Upper lobe of left lung (tissue), 4 donors: ENCODE measurements at regions not wholly inside any gene's neighbourhood (a gene's known extent, or its start where the extent isn't known, plus 50 kb on each side); places are given as distances from the start of the nearest gene placed in this dataset.

ENCODE experiments used
- EP300 ChIP-seq, 4 donors: sonication (generic); formaldehyde crosslinking; IDR thresholded peaks; one replicate each; pipeline ENCODE4 v1.5.1; 2017; ENCODE audit warnings: antibody characterized with exemption in 4 of 4, control low read depth in 2 of 4
- POLR2A ChIP-seq, 4 donors: fragments of 450-650 bp; IDR thresholded peaks; one replicate each; pipeline ENCODE4 v1.5.1; 2016 to 2017; ENCODE audit warnings: antibody characterized with exemption in 4 of 4, mild to moderate bottlenecking in 2 of 4
- POLR2AphosphoS5 ChIP-seq, 2 donors: sonication (generic); formaldehyde crosslinking; IDR thresholded peaks; one replicate each; pipeline ENCODE4 v1.5.1; 2017; ENCODE audit warnings: antibody characterized with exemption in 2 of 2
- TF ChIP-seq, protein P1 (sequence below), 6 experiments: fragments of 450-650 bp in 4 of 6; fragments of 200-600 bp in 2 of 6; sonication (generic) in 2 of 6; IDR thresholded peaks; one replicate each; pipeline ENCODE4 v1.5.1; 2016 to 2019; ENCODE audit warnings: antibody characterized with exemption in 6 of 6

DNA sequence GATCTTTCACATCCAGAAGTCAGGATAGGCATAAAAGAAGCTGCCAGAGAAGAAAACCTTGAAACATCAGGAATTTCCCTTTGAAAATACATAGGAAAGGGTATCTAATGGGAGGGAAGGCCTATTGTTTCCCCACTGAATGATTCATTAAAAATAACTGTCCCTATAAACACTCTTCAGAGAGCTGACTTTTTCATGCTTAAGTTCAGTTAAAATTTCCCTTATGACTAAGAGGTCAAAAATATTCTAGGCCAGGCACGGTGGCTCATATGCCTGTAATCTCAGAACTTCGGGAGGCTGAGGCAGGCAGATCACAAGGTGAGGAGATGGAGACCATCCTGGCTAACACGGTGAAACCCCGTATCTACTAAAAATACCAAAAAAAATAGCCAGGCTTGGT, 499.5 kb downstream of the ENC1 start:
- TF ChIP-seq, protein P1, sequence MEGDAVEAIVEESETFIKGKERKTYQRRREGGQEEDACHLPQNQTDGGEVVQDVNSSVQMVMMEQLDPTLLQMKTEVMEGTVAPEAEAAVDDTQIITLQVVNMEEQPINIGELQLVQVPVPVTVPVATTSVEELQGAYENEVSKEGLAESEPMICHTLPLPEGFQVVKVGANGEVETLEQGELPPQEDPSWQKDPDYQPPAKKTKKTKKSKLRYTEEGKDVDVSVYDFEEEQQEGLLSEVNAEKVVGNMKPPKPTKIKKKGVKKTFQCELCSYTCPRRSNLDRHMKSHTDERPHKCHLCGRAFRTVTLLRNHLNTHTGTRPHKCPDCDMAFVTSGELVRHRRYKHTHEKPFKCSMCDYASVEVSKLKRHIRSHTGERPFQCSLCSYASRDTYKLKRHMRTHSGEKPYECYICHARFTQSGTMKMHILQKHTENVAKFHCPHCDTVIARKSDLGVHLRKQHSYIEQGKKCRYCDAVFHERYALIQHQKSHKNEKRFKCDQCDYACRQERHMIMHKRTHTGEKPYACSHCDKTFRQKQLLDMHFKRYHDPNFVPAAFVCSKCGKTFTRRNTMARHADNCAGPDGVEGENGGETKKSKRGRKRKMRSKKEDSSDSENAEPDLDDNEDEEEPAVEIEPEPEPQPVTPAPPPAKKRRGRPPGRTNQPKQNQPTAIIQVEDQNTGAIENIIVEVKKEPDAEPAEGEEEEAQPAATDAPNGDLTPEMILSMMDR (IDR thresholded peaks at IDR 0.05) = no peak
- no peak for TF ChIP-seq POLR2A (IDR thresholded peaks at IDR 0.05)
- TF ChIP-seq EP300 (IDR thresholded peaks at IDR 0.05) = no peak
- TF ChIP-seq POLR2AphosphoS5 (IDR thresholded peaks at IDR 0.05) = no peak
